GM19238 (cell line): ENCODE measurements at regions not wholly inside any gene's neighbourhood (a gene's known extent, or its start where the extent isn't known, plus 50 kb on each side); places are given as distances from the start of the nearest gene placed in this dataset.

ENCODE experiments used
- DNase-seq: peaks from one replicate; pipeline ENCODE4 v3.0.0; 2011; ENCODE audit warnings: low spot score; ENCODE audit not compliant: insufficient read length

DNA sequence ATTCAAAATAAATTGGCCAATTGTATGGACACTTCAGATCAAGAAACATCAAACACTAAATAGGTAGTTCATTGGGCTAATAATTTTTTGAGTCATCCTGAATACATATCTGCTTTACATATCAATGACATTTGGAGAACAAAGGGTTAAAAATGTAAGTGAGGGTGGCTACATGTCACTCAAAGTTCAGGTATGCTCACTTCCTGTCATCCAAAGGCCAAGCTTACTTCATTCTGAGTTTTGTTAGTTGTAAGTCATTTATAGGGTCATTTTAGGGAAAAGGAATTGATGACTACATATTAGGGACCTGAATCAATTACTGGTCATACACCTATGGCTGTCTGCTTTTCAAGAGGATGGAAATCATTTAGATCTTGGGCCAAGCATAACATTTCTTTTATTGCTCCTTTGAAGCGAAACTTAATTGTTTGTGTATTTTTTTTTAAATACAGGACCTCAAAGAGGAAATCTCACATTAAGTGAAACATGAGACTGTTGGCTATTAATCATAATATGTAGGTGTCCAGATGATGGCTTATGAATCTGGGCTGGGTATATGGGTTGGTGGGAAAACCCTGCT, 119.2 kb upstream of the LEF1 start:
- no peak for DNase-seq

GRCh38 chr4:108280072-108280471, 111.3 kb upstream of the LEF1 start:
- no peak for DNase-seq

- DNase-seq = no peak
Observed at GRCh38 chr4:108276690-108277089, 108.0 kb upstream of the LEF1 start.

DNA sequence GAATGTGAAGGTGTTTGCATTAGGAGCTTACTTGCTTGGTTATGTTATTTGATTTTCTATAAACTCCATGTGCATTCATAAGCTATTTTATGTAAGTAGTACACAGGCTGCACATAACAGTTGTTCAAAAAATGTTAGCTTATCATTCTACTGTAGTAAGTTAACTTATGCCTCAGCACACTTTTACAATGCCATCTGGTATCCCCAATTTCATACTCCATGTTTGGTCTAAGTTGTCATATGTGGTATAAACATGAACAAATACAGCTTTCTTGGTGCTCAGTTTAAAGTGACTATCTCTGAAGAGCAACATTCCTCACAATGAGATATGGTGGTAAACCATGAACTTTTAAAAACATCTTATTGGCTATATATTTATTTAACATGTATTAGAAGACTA, 104.3 kb upstream of the LEF1 start:
- no peak for DNase-seq

- DNase-seq = no peak
Observed at GRCh38 chr4:108272561-108272960, 103.8 kb upstream of the LEF1 start.

- no peak for DNase-seq
Observed at GRCh38 chr4:108272046-108272445, 103.3 kb upstream of the LEF1 start.

GRCh38 chr4:108270466-108271450, 102.0 kb upstream of the LEF1 start:
- no peak for DNase-seq

DNA sequence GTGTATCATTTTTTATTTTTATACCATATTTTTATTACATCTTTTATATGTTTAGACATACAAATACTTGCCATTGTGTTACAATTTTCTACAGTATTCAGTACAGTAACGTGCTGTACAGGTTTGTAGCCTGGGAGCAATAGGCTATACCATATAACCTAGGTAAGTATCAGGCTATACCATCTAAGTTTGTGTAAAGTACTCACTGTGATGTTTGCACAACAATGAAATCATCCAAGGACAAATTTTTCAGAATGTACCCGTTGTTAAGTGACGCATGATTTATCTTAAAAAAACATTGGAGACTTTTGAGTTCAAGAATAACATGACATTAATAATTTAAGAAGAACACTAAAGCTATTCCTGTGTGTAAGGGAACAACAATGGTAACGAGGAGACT, 96.0 kb upstream of the LEF1 start:
- no peak for DNase-seq

DNA sequence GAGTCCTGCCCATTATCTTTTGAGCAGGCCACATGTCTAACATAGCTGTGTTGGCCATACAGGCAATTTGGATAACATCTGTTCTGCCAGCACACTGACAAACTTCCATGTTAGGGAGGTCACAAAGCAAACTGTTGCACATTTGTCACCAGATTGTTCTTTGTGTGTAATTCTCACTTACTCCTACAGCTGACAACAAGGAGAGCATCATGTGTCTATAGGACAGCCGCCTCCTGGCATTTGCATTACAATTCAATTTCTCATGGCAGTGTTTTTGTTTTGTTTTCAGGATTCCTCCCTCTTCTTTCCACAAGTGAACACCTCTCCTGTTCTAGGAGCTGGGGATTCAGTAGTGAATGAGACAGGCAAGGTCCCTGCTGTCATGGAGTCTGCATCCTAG, 94.3 kb upstream of the LEF1 start:
- no peak for DNase-seq

GRCh38 chr4:108261026-108261425, 92.3 kb upstream of the LEF1 start:
- no peak for DNase-seq

GRCh38 chr4:108256538-108256937, 87.8 kb upstream of the LEF1 start:
- DNase-seq = no peak

DNA sequence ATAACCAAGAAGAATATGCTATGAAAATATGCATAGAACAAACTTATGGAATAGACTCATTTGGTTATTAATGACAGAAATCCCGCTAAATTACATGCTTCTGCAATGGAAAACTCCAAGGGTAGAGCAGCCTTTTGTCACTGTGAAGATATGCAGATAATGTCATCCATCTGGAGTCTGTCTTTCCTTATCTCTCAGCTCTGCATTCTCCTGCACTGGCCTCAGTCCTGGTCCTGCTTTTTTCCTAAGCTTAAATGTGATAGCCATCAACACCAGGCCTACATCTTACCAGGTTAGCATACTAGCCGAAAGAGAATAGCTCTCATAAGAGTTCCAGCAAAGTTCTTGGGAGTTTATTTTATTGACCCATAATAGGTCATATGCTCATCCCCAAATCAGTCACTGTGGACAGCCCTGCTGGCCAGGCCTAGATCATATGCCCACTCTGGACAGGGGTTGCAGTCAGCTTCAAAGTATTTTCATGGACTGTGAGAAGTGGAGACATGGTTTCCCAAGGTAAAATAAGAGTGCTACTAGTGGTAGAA, 86.5 kb upstream of the LEF1 start:
- no peak for DNase-seq

GRCh38 chr4:108249397-108249796, 80.7 kb upstream of the LEF1 start:
- DNase-seq = no peak

DNA sequence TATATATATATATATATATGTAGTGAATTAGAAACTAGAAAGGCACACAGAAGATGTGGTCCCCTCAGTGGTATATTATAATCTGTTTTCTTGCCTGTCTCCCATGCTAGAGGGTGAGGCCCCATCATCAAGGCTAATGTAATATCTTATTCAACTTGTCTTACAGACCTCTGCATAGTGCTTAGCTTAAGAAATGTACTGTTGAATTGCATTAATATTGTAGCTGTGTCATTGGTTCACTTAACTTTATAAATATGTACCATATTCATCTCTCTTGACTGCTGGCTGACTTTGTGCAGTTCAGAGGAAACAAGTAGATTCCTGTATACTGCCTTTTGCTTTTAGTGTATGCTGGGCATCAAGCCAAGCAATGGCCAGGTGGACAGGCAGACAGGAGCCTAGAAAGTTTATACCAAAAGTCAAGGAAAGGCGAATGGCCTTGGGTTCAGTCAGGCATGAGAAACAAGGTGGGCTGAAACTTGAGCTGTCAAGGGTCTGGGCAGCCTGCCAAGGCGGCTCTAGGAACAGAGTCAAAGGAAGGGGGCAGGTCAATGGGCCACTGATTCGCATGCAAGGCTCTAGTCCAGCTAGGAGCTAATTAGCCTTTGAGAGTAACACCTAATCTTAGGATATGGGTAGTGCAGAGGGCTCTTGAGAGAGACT, 78.8 kb upstream of the LEF1 start:
- DNase-seq = no peak

- DNase-seq = no peak
Observed at GRCh38 chr4:108244606-108245005, 75.9 kb upstream of the LEF1 start.

DNA sequence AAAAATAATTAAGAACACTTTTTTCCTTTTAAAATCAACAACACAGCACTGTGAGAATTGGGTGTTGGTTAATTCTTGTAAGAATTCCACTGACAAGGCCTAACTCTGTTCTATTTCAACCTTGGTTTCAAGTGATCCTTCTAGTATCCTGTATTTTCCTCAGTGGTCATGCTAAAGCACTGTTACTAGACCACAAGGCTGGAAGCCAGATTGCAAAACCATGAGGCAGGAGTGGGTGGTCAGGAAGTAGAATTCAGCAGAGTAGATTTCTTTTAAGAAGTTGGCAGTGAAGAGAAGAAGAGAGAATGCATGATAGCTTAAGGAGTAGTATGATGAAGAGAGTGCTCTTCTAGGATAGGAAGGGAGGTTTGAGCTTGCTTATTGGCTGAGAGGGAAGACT, 71.6 kb upstream of the LEF1 start:
- no peak for DNase-seq

- no peak for DNase-seq
Observed at GRCh38 chr4:108237693-108238092, 69.0 kb upstream of the LEF1 start.

GRCh38 chr4:108236264-108236663, 67.5 kb upstream of the LEF1 start:
- no peak for DNase-seq

DNA sequence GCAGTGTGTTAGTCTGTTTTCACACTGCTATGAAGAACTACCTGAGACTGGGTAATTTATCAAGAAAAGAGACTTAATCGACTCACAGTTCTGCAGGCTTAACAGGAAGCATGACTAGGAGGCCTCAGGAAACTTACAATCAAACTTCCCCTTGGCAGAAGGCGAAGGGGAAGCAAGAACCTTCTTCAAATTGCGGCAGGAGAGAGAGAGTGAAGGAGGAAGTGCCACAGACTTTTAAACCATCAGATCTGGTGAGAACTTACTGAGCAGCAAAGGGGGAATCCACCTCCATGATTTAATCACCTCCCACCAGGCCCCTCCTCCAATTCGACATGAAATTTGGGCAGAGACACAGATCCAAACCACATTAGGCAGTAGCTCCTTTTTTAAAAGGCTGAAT, 59.2 kb upstream of the LEF1 start:
- DNase-seq = no peak

- DNase-seq = no peak
Observed at GRCh38 chr4:108224611-108225053, 55.9 kb upstream of the LEF1 start.

DNA sequence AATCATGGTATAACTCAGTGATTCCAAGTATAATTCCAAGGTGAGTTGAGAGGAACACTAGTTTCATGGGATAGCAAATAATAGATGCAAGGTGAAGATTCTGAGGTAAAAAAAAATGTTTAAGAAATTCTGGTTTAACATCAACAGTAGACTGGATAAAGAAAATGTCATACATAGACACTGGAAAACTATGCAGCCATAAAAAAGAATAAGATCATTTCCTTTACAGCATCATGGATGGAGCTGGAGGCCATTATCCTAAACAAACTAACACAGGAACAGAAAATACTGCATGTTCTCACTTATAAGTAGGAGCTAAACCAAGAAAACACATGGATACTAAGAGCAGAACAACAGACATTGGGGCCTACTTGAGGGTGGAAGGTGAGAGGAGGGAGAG, 54.6 kb upstream of the LEF1 start:
- DNase-seq = no peak

DNA sequence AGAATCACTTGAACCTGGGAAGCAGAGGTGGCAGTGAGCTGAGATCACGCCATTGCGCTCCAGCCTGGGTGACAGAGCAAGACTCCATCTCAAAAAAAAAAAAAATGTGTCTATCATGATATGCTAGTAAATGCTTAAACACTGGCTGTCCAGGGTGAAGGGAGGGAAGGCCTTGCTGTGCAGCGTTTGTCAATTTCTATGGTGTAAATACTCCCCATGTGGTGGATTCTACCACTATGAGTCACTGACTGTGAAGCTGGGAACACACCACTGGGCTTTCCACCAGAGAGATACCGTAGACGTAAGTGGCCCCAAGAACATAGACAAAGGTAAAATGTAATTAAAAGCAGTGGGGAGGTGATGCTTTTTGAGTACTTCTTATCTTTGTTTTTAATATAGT, 51.3 kb upstream of the LEF1 start:
- no peak for DNase-seq
